ENCODE measurements at regions not wholly inside any gene's neighbourhood (a gene's known extent, or its start where the extent isn't known, plus 50 kb on each side); places are given as distances from the start of the nearest gene placed in this dataset.

- DNase-seq, result no peak
Measured at GRCh38 chr4:157854819-157855218, 318.0 kb downstream of the GASK1B start.

- DNase-seq, result no peak
Measured at GRCh38 chr4:157840648-157841047, 332.2 kb downstream of the GASK1B start.

GRCh38 chr4:157840034-157840433, 332.8 kb downstream of the GASK1B start:
- no peak for DNase-seq

GRCh38 chr4:157838366-157838765, 334.5 kb downstream of the GASK1B start:
- no peak for DNase-seq

- no peak for DNase-seq
Measured at GRCh38 chr4:157837071-157837703, 335.6 kb downstream of the GASK1B start.

GRCh38 chr4:157832596-157832995, 340.2 kb downstream of the GASK1B start:
- DNase-seq, result no peak

- no peak for DNase-seq
Measured at GRCh38 chr4:157824021-157824420, 348.8 kb downstream of the GASK1B start.

GRCh38 chr4:157821814-157822213, 351.0 kb downstream of the GASK1B start:
- no peak for DNase-seq

GRCh38 chr4:157819693-157820464, 352.9 kb downstream of the GASK1B start:
- DNase-seq, result no peak

GRCh38 chr4:157818946-157819692, 353.7 kb downstream of the GASK1B start:
- DNase-seq, result no peak

GRCh38 chr4:157810137-157810774, 362.6 kb downstream of the GASK1B start:
- DNase-seq, result no peak

GRCh38 chr4:157808796-157809383, 363.9 kb downstream of the GASK1B start:
- DNase-seq, result no peak

- DNase-seq, result no peak
Measured at GRCh38 chr4:157806184-157806583, 366.6 kb downstream of the GASK1B start.

- no peak for DNase-seq
Measured at GRCh38 chr4:157804986-157805385, 367.8 kb downstream of the GASK1B start.

- DNase-seq, result no peak
Measured at GRCh38 chr4:157803845-157804521, 368.8 kb downstream of the GASK1B start.

- DNase-seq, result no peak
Measured at GRCh38 chr4:157803421-157803820, 369.4 kb downstream of the GASK1B start.

GRCh38 chr4:157795495-157795894, 377.3 kb downstream of the GASK1B start:
- no peak for DNase-seq

- no peak for DNase-seq
Measured at GRCh38 chr4:157792716-157793115, 380.1 kb downstream of the GASK1B start.

- DNase-seq, result no peak
Measured at GRCh38 chr4:157791236-157791635, 381.6 kb downstream of the GASK1B start.

GRCh38 chr4:157787618-157788017, 385.2 kb downstream of the GASK1B start:
- DNase-seq, result no peak

GRCh38 chr4:157781361-157781760, 391.5 kb downstream of the GASK1B start:
- DNase-seq, result no peak

GRCh38 chr4:157779081-157779480, 393.7 kb downstream of the GASK1B start:
- DNase-seq, result no peak

Data from activated CD4-positive, alpha-beta T cell treated with anti-CD3 and anti-CD28 coated beads for 4 hours (primary cell).